ENCODE measurements at regions not wholly inside any gene's neighbourhood (a gene's known extent, or its start where the extent isn't known, plus 50 kb on each side); places are given as distances from the start of the nearest gene placed in this dataset.

DNA sequence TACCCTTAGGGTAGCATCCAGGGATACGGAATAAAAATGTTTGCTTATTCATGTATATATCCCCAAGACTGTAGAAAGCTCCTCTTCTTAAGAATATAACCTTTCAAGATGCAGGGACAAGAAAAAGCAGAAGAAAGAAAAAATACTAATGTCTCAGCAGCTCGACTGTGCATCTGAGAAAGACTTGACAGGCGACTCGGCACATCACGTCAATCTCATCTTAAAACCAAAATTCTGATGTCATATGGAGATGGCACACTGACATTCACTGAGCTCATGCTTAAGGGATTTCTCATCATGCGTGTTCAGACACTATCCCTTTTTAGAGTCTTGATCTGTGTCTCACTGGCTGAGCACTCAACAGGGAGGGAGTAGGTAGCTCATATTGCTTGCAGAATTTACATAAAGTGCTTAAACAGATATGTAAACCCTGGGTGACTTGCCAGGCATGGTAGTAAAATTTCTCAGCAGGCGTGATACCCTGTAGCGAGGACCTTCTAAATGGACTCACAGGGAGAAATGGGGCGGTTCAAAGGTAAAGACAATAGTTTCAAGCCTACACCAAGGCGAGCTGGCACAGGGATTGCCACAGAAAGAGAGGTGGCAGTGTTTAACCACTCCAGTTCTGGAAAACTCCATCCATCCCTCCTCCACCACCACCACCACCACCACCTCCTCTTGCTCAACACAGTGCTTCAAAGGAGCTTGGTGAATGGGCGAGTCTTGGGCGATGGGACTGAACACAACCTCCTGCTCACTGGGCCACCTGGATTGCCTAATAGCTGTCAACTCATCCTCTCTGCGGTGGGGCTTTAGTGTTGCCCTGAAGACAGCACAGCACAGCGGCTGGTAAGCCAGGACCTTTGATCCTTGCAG, 330.5 kb downstream of the TFAP2A start:
- TF ChIP-seq NCOA1 (CRISPR knock-in tag; IDR thresholded peaks at IDR 0.05): no peak
- no peak for TF ChIP-seq NFE2 (CRISPR knock-in tag; IDR thresholded peaks at IDR 0.05)
- no peak for TF ChIP-seq ZFP90 (CRISPR knock-in tag; IDR thresholded peaks at IDR 0.05; ENCODE audit: borderline replicate concordance)
- no peak for TF ChIP-seq RAD21 (CRISPR knock-in tag; IDR thresholded peaks at IDR 0.05)
- TF ChIP-seq BORCS8-MEF2B (CRISPR knock-in tag; IDR thresholded peaks at IDR 0.05): no peak
- TF ChIP-seq, protein P1, sequence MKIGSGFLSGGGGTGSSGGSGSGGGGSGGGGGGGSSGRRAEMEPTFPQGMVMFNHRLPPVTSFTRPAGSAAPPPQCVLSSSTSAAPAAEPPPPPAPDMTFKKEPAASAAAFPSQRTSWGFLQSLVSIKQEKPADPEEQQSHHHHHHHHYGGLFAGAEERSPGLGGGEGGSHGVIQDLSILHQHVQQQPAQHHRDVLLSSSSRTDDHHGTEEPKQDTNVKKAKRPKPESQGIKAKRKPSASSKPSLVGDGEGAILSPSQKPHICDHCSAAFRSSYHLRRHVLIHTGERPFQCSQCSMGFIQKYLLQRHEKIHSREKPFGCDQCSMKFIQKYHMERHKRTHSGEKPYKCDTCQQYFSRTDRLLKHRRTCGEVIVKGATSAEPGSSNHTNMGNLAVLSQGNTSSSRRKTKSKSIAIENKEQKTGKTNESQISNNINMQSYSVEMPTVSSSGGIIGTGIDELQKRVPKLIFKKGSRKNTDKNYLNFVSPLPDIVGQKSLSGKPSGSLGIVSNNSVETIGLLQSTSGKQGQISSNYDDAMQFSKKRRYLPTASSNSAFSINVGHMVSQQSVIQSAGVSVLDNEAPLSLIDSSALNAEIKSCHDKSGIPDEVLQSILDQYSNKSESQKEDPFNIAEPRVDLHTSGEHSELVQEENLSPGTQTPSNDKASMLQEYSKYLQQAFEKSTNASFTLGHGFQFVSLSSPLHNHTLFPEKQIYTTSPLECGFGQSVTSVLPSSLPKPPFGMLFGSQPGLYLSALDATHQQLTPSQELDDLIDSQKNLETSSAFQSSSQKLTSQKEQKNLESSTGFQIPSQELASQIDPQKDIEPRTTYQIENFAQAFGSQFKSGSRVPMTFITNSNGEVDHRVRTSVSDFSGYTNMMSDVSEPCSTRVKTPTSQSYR (CRISPR knock-in tag; IDR thresholded peaks at IDR 0.05; ENCODE audit: borderline replicate concordance): no peak
- TF ChIP-seq HOXA7 (CRISPR knock-in tag; IDR thresholded peaks at IDR 0.05): no peak
- TF ChIP-seq, protein P2, sequence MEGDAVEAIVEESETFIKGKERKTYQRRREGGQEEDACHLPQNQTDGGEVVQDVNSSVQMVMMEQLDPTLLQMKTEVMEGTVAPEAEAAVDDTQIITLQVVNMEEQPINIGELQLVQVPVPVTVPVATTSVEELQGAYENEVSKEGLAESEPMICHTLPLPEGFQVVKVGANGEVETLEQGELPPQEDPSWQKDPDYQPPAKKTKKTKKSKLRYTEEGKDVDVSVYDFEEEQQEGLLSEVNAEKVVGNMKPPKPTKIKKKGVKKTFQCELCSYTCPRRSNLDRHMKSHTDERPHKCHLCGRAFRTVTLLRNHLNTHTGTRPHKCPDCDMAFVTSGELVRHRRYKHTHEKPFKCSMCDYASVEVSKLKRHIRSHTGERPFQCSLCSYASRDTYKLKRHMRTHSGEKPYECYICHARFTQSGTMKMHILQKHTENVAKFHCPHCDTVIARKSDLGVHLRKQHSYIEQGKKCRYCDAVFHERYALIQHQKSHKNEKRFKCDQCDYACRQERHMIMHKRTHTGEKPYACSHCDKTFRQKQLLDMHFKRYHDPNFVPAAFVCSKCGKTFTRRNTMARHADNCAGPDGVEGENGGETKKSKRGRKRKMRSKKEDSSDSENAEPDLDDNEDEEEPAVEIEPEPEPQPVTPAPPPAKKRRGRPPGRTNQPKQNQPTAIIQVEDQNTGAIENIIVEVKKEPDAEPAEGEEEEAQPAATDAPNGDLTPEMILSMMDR (CRISPR knock-in tag; IDR thresholded peaks at IDR 0.05): no peak
- no peak for TF ChIP-seq EZH2 (conservative IDR thresholded peaks at IDR 0.05; ENCODE audit: low read depth, low read length)

Measured in HepG2 (cell line).